Endothelial cell of umbilical vein (primary cell): ENCODE measurements at regions not wholly inside any gene's neighbourhood (a gene's known extent, or its start where the extent isn't known, plus 50 kb on each side); places are given as distances from the start of the nearest gene placed in this dataset.

Experiments used
- BruUV-seq: library from RNA; stranded (reverse); fragments of 400-500 nt; replicated peaks from 2 replicates; lab custom pipeline; 2021; lab: Mats Ljungman, UMichigan
- CTCF ChIA-PET: fragments of 300-600, 350-600 bp; sonication (Branson Sonifier 250); formaldehyde crosslinking; loops from one replicate; lab custom pipeline; 2021; ENCODE audit warnings: antibody characterized with exemption, inconsistent platforms; lab: Charles Lee
- POLR2A ChIA-PET: fragments of 300-600, 350-600 bp; sonication (Branson Sonifier 250); formaldehyde crosslinking; loops from one replicate; lab custom pipeline; 2021; ENCODE audit warnings: antibody characterized with exemption, inconsistent platforms; lab: Charles Lee
- DNase-seq: peaks from one replicate; pipeline ENCODE4 v3.0.0-alpha.2; 2011; ENCODE audit warnings: low read depth, low spot score
- FAIRE-seq: peaks from 2 replicates; lab custom pipeline; 2011; peaks lifted over from hg19 to GRCh38; lab: Jason Lieb, UNC
- H2AFZ ChIP-seq: 2 replicates; pipeline ENCODE4 v1.6.0; 2012; ENCODE audit warnings: low read depth, low read length, control low read depth, inconsistent platforms
- H3K27ac ChIP-seq: 2 replicates; pipeline ENCODE4 v1.5.1; 2011; ENCODE audit warnings: low read depth, mild to moderate bottlenecking, control low read depth, low read length, moderate library complexity; ENCODE audit not compliant: insufficient read depth
- H3K27me3 ChIP-seq, 2 experiments: 2 replicates each; pipeline versions ENCODE4 v1.6.0 to v1.6.1; 2011; ENCODE audit warnings: low read length in 2 of 2, mixed read lengths in 1 of 2; ENCODE audit not compliant: control insufficient read depth in 2 of 2, insufficient read depth in 2 of 2
- H3K36me3 ChIP-seq, 2 experiments: 2 replicates in 1 of 2; 3 replicates in 1 of 2; pipeline ENCODE4 v1.5.1; 2011; ENCODE audit warnings: low read length in 2 of 2, mild to moderate bottlenecking in 1 of 2, moderate library complexity in 1 of 2; ENCODE audit not compliant: control insufficient read depth in 2 of 2, insufficient read depth in 2 of 2; ENCODE audit errors: extremely low read depth in 1 of 2
- H3K4me1 ChIP-seq: 3 replicates; pipeline ENCODE4 v1.5.1; 2011; ENCODE audit warnings: mild to moderate bottlenecking, low read length; ENCODE audit not compliant: control insufficient read depth, insufficient read depth; ENCODE audit errors: extremely low read depth
- H3K4me2 ChIP-seq: 2 replicates; pipeline ENCODE4 v1.6.1; 2011; ENCODE audit warnings: low read length, control low read depth, mixed read lengths; ENCODE audit not compliant: insufficient read depth
- H3K4me3 ChIP-seq, 3 experiments: fragments of 200-600 bp in 1 of 3; sonication (generic), shearing (Covaris generic) in 1 of 3; replicated peaks in 1 of 3; 2 replicates each; pipeline ENCODE4 v1.5.1; 2011 to 2016; ENCODE audit warnings: control low read depth in 3 of 3, low read length in 3 of 3, mild to moderate bottlenecking in 2 of 3, inconsistent platforms in 1 of 3, low read depth in 1 of 3, moderate library complexity in 1 of 3; ENCODE audit not compliant: insufficient read depth in 1 of 3
- H3K79me2 ChIP-seq: 2 replicates; pipeline ENCODE4 v1.6.0; 2012; ENCODE audit warnings: low read length, inconsistent platforms; ENCODE audit not compliant: control insufficient read depth, insufficient read depth
- H3K9ac ChIP-seq: replicated peaks from 2 replicates; pipeline ENCODE3; 2011; ENCODE audit warnings: low read length, control low read depth; ENCODE audit not compliant: insufficient read depth; ENCODE audit errors: extremely low read depth
- H3K9me1 ChIP-seq: replicated peaks from 3 replicates; pipeline ENCODE4 v1.6.0; 2011; ENCODE audit warnings: mild to moderate bottlenecking, low read length; ENCODE audit not compliant: control insufficient read depth, insufficient read depth; ENCODE audit errors: extremely low read depth
- H3K9me3 ChIP-seq: replicated peaks from 2 replicates; pipeline ENCODE4 v1.5.1; 2012; ENCODE audit warnings: low read length, inconsistent platforms; ENCODE audit not compliant: control insufficient read depth, insufficient read depth
- H4K20me1 ChIP-seq: replicated peaks from 2 replicates; pipeline ENCODE3; 2011; ENCODE audit warnings: mild to moderate bottlenecking, low read length; ENCODE audit not compliant: control insufficient read depth, insufficient read depth; ENCODE audit errors: extremely low read depth
- CTCF ChIP-seq, 2 donors: IDR thresholded peaks; 1 replicate in 1 of 2; 2 replicates in 1 of 2; pipeline ENCODE4 v1.5.1; 2011; ENCODE audit warnings: low read length in 2 of 2, mild to moderate bottlenecking in 2 of 2, moderate library complexity in 2 of 2, control low read depth in 1 of 2, inconsistent platforms in 1 of 2, low read depth in 1 of 2; ENCODE audit not compliant: insufficient read depth in 1 of 2; ENCODE audit errors: extremely low read depth in 1 of 2
- EZH2 ChIP-seq: IDR thresholded peaks from 2 replicates; pipeline ENCODE4 v1.6.1; 2012; ENCODE audit warnings: borderline replicate concordance, low read depth, mild to moderate bottlenecking, moderate library complexity, low read length, inconsistent platforms; ENCODE audit not compliant: severe bottlenecking
- FOS ChIP-seq: IDR thresholded peaks from 2 replicates; pipeline ENCODE4 v1.6.1; 2011; ENCODE audit warnings: mild to moderate bottlenecking, low read length, moderate library complexity, borderline replicate concordance; ENCODE audit not compliant: insufficient read depth
- GATA2 ChIP-seq: IDR thresholded peaks from 2 replicates; pipeline ENCODE4 v1.7.0; 2011; ENCODE audit warnings: low read depth, mild to moderate bottlenecking, moderate library complexity, mixed read lengths, low read length; ENCODE audit not compliant: insufficient read length, insufficient read depth
- JUN ChIP-seq: IDR thresholded peaks from 2 replicates; pipeline ENCODE4 v1.6.1; 2011; ENCODE audit warnings: borderline replicate concordance, low read depth; ENCODE audit not compliant: insufficient read length, insufficient read depth
- MAX ChIP-seq: IDR thresholded peaks from 2 replicates; pipeline ENCODE4 v1.6.1; 2011; ENCODE audit not compliant: insufficient read depth, insufficient read length
- MYC ChIP-seq: IDR thresholded peaks from one replicate; pipeline ENCODE4 v1.6.1; 2011; ENCODE audit warnings: mild to moderate bottlenecking, low read depth, low read length
- POLR2A ChIP-seq: IDR thresholded peaks from 2 replicates; pipeline ENCODE4 v1.6.1; 2012; ENCODE audit warnings: low read depth, mild to moderate bottlenecking, control low read depth, low read length
- POLR2AphosphoS5 ChIP-seq: IDR thresholded peaks from 2 replicates; pipeline ENCODE4 v1.6.1; 2012; ENCODE audit warnings: low read depth, mild to moderate bottlenecking, control low read depth, low read length, moderate library complexity; ENCODE audit not compliant: insufficient read depth
- dilution Hi-C: fragments of 300-500 bp; cut with MboI; formaldehyde crosslinking; loops from one replicate; pipeline ENCODE4 v1.15.0; 2019; ENCODE audit warnings: low sequenced_read_pairs; ENCODE audit not compliant: extremely low pct_ligation_motif_present
- intact Hi-C: fragments of 100-400 bp; cut with micrococcal nuclease; formaldehyde crosslinking; loops from one replicate; pipeline ENCODE4 v1.10.0; 2022

- Histone ChIP-seq H3K9me3 (no peaks in the 10 kb centered on the region), H3K4me3 (no peak overlapping the region), H3K4me1 (no peaks in the 10 kb centered on the region), H3K9me1 (no peaks in the 10 kb centered on the region), H3K36me3 (no peaks in the 10 kb centered on the region), H3K27me3 (no peaks in the 10 kb centered on the region), H2AFZ (no peak overlapping the region), H4K20me1 (no peaks in the 10 kb centered on the region), H3K9ac (no peak overlapping the region), H3K27ac (no peak overlapping the region), H3K4me2 (no peak overlapping the region), H3K79me2 (no peaks in the 10 kb centered on the region)
- BruUV-seq: no TSS peak
- intact Hi-C loops: no loop called here
- ChIA-PET CTCF (interaction anchor here (1.4 kb wide), 1 partner anchor 10 kb away, joined by 3 read pairs; no protein-coding TSS in a partner anchor), POLR2A (no interaction called here)
- dilution Hi-C loops: no loop called here
- TF ChIP-seq POLR2A (no peak), MYC (no peak), POLR2AphosphoS5 (no peak), CTCF (IDR thresholded peaks at IDR 0.05; ENCODE audit: extremely low read depth in 1 of 2, insufficient read depth in 1 of 2, low read depth in 1 of 2, low read length in 2 of 2) (no peak), GATA2 (no peak), EZH2 (no peak), JUN (no peak), FOS (no peak), MAX (no peak)
- FAIRE-seq (no peak), DNase-seq (no peak)
These were observed 153.6 kb downstream of the HS3ST2 start for GRCh38 chr16:22967521-22968095.
